Left ventricle myocardium inferior (tissue), 1 donor: ENCODE measurements at regions not wholly inside any gene's neighbourhood (a gene's known extent, or its start where the extent isn't known, plus 50 kb on each side); places are given as distances from the start of the nearest gene placed in this dataset.

Experiments
- DNase-seq: peaks from one replicate; pipeline ENCODE4 v3.0.0-alpha.2; 2020
- H3K27ac ChIP-seq: fragments of 200-600 bp; replicated peaks from 2 replicates; pipeline ENCODE4 v1.8.0; 2021
- H3K27me3 ChIP-seq: fragments of 200-600 bp; 2 replicates; pipeline ENCODE4 v1.8.0; 2021; ENCODE audit warnings: low read depth
- H3K36me3 ChIP-seq: fragments of 200-600 bp; 2 replicates; pipeline ENCODE4 v1.8.0; 2021
- H3K4me1 ChIP-seq: fragments of 200-600 bp; 2 replicates; pipeline ENCODE4 v1.8.0; 2021
- H3K4me3 ChIP-seq: fragments of 200-600 bp; 2 replicates; pipeline ENCODE4 v1.8.0; 2021; ENCODE audit warnings: mild to moderate bottlenecking, moderate library complexity
- H3K9me3 ChIP-seq: fragments of 200-600 bp; replicated peaks from 2 replicates; pipeline ENCODE4 v1.8.0; 2021
- intact Hi-C: fragments of 100-400 bp; cut with micrococcal nuclease; formaldehyde crosslinking; loops from one replicate; pipeline ENCODE4 v1.11.0; 2022
- TF ChIP-seq, protein P1 (sequence below): fragments of 200-600 bp; IDR thresholded peaks from 2 replicates; pipeline ENCODE4 v1.8.0; 2021; ENCODE audit warnings: antibody characterized with exemption, mild to moderate bottlenecking, borderline replicate concordance
- donor health status: DM: no; HTN: yes; CAD: no; lungs with severe emphysema.

- Histone ChIP-seq H3K9me3 (peaks cover 2% of the 10 kb centered on the region), H3K4me1 (no peaks in the 10 kb centered on the region), H3K27me3 (no peaks in the 10 kb centered on the region), H3K4me3 (no peak overlapping the region), H3K27ac (no peak overlapping the region), H3K36me3 (no peaks in the 10 kb centered on the region)
- DNase-seq: no peak
- intact Hi-C loops: no loop called here
- TF ChIP-seq, protein P1, sequence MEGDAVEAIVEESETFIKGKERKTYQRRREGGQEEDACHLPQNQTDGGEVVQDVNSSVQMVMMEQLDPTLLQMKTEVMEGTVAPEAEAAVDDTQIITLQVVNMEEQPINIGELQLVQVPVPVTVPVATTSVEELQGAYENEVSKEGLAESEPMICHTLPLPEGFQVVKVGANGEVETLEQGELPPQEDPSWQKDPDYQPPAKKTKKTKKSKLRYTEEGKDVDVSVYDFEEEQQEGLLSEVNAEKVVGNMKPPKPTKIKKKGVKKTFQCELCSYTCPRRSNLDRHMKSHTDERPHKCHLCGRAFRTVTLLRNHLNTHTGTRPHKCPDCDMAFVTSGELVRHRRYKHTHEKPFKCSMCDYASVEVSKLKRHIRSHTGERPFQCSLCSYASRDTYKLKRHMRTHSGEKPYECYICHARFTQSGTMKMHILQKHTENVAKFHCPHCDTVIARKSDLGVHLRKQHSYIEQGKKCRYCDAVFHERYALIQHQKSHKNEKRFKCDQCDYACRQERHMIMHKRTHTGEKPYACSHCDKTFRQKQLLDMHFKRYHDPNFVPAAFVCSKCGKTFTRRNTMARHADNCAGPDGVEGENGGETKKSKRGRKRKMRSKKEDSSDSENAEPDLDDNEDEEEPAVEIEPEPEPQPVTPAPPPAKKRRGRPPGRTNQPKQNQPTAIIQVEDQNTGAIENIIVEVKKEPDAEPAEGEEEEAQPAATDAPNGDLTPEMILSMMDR: no peak
Measured at GRCh38 chr7:121516821-121517220, 120.7 kb upstream of the FAM3C start.

DNA sequence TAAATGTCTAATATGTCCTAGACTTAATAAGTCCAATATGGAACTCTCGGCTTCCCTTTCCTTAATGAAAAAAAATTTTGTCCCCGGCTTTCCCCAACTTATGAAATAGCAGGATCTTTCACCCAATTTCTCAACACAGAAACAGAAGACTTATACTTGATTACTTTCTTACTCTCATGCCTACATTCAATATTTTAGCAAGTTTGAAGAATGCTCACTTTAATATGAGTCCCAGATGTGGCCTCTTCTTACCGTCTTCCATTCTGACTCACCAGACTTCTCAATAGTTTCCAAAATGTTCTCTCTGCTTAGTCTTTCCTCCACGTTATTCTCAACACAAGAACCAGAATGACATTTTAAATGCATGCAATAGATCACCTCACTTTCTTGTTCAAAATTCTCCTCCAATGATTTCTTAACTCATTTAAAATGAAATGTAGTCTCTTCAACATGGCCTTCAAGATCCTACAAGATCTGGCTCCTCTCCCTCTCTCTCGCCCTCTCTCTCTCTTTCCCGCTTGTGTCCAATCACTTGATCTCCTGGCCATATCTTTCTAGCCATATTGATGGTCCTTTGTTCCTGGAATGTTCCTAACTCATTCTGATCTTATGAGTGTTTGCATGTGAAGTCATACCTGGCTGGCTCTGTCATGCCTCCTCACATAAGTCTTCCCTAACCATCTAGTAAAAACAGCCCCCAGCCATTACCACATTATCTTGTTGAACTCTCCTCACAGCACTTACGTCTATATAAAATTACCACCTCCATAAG, 119.7 kb upstream of the FAM3C start:
- intact Hi-C loops: no loop called here
- TF ChIP-seq, protein P1: no peak

GRCh38 chr7:121515229-121515628, 119.1 kb upstream of the FAM3C start:
- Histone ChIP-seq H3K27me3 (no peaks in the 10 kb centered on the region), H3K4me1 (no peaks in the 10 kb centered on the region), H3K4me3 (no peak overlapping the region), H3K36me3 (no peaks in the 10 kb centered on the region), H3K9me3 (peaks cover 18% of the 10 kb centered on the region), H3K27ac (no peak overlapping the region)
- intact Hi-C loops: no loop called here
- TF ChIP-seq, protein P1: no peak
- DNase-seq: no peak

More for the DNA sequence above, 119.7 kb upstream of the FAM3C start:
- Histone ChIP-seq H3K4me1 (no peaks in the 10 kb centered on the region), H3K27me3 (no peaks in the 10 kb centered on the region), H3K36me3 (no peaks in the 10 kb centered on the region), H3K4me3 (no peak overlapping the region), H3K27ac (no peak overlapping the region), H3K9me3 (peaks cover 12% of the 10 kb centered on the region)
- no peak for DNase-seq

DNA sequence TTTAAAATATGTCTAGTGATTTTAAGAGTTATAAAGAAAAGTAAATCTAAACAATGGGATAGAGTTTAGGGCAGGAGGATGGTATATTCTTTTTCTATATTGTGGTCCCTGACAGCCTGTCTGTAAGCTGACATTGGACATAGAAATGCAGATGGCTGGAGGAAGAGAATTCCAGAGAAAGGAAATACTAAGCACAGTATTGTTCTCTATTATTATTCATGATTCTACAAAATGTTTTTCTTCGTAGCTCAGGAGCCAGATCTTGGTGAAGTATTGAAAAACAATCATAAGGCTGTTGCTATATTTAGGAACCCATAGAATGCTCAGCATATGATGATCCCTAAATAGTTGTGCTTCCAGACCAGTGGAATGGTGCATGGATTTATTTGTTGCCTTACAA, 117.0 kb upstream of the FAM3C start:
- H3K27me3 ChIP-seq: no peaks in the 10 kb centered on the region
- no peak overlapping the region for H3K27ac ChIP-seq
- peaks cover 30% of the 10 kb centered on the region for H3K9me3 ChIP-seq
- no peak overlapping the region for H3K4me3 ChIP-seq
- intact Hi-C loops: no loop called here
- TF ChIP-seq, protein P1: no peak
- H3K36me3 ChIP-seq: no peaks in the 10 kb centered on the region
- H3K4me1 ChIP-seq: no peaks in the 10 kb centered on the region
- no peak for DNase-seq

- Histone ChIP-seq H3K9me3 (peaks cover 42% of the 10 kb centered on the region), H3K36me3 (no peaks in the 10 kb centered on the region), H3K4me3 (no peak overlapping the region), H3K27me3 (no peaks in the 10 kb centered on the region), H3K27ac (no peak overlapping the region), H3K4me1 (no peaks in the 10 kb centered on the region)
- TF ChIP-seq, protein P1: no peak
- intact Hi-C loops: no loop called here
- no peak for DNase-seq
Measured at GRCh38 chr7:121510858-121511482, 114.9 kb upstream of the FAM3C start.
